ENCODE measurements at regions not wholly inside any gene's neighbourhood (a gene's known extent, or its start where the extent isn't known, plus 50 kb on each side); places are given as distances from the start of the nearest gene placed in this dataset.

- Histone ChIP-seq H3K4me2 (no peak overlapping the region), H3K9me3 (no peaks in the 10 kb centered on the region), H3K4me3 (no peak overlapping the region), H3K4me1 (no peaks in the 10 kb centered on the region), H3K27ac (no peak overlapping the region)
- POLR2A ChIA-PET: no interaction called here
- 28% methylated on average over 1 of the region's 1 CpG for WGBS (ENCODE audit: missing lambda C conversion rate)
- FAIRE-seq (no peak), DNase-seq (ENCODE audit: low read depth in 1 of 2, low spot score in 1 of 2) (no peak), ATAC-seq (no peak)
- CTCF ChIA-PET: no interaction called here
- TF ChIP-seq HDAC2 (IDR thresholded peaks at IDR 0.05): no peak
- TF ChIP-seq RFX5 (IDR thresholded peaks at IDR 0.05): no peak
- TF ChIP-seq HES2 (IDR thresholded peaks at IDR 0.05): no peak
- no peak for TF ChIP-seq HOXA7 (CRISPR knock-in tag; IDR thresholded peaks at IDR 0.05)
- TF ChIP-seq FOSL2 (IDR thresholded peaks at IDR 0.05): no peak
- TF ChIP-seq FOSL2 (CRISPR knock-in tag; IDR thresholded peaks at IDR 0.05): no peak
- no peak for TF ChIP-seq CBX2 (IDR thresholded peaks at IDR 0.05; ENCODE audit: borderline replicate concordance, low read depth)
- no peak for TF ChIP-seq BHLHE40 (IDR thresholded peaks at IDR 0.05; ENCODE audit: low read depth, low read length)
- TF ChIP-seq RCOR1 (IDR thresholded peaks at IDR 0.05; ENCODE audit: low read depth, low read length): no peak
- TF ChIP-seq JUN (IDR thresholded peaks at IDR 0.05): no peak
- TF ChIP-seq CTCF (IDR thresholded peaks at IDR 0.05): no peak
- no peak for TF ChIP-seq KDM5A (IDR thresholded peaks at IDR 0.05)
- no peak for TF ChIP-seq MAFK (IDR thresholded peaks at IDR 0.05; ENCODE audit: partially characterized antibody)
- no peak for TF ChIP-seq NR3C1 (IDR thresholded peaks at IDR 0.05)
Measured at GRCh38 chr1:195019385-195019784, 1588.9 kb downstream of the KCNT2 start.

GRCh38 chr1:195012995-195013394, 1595.2 kb downstream of the KCNT2 start:
- Histone ChIP-seq H3K9me3 (no peaks in the 10 kb centered on the region), H3K4me2 (no peak overlapping the region), H3K27ac (no peak overlapping the region), H3K4me1 (no peaks in the 10 kb centered on the region), H3K4me3 (no peak overlapping the region)
- ATAC-seq (no peak), DNase-seq (ENCODE audit: low read depth in 1 of 2, low spot score in 1 of 2) (no peak), FAIRE-seq (no peak)
- WGBS (ENCODE audit: missing lambda C conversion rate): 16% methylated on average over 5 of the region's 5 CpGs
- ChIA-PET CTCF (no interaction called here), POLR2A (no interaction called here)
- no peak for TF ChIP-seq ZNF302 (CRISPR knock-in tag; IDR thresholded peaks at IDR 0.05)
- no peak for TF ChIP-seq NFE2L2 (conservative IDR thresholded peaks at IDR 0.05; ENCODE audit: low read length)
- TF ChIP-seq USF2 (IDR thresholded peaks at IDR 0.05): no peak
- TF ChIP-seq KDM1A (IDR thresholded peaks at IDR 0.05; ENCODE audit: low read depth): no peak
- TF ChIP-seq ELK1 (IDR thresholded peaks at IDR 0.05; ENCODE audit: low read depth, low read length): no peak
- no peak for TF ChIP-seq JUNB (IDR thresholded peaks at IDR 0.05)
- no peak for TF ChIP-seq MAZ (IDR thresholded peaks at IDR 0.05; ENCODE audit: borderline replicate concordance, low read depth, low read length)
- TF ChIP-seq E2F6 (IDR thresholded peaks at IDR 0.05; ENCODE audit: borderline replicate concordance, low read depth): no peak
- no peak for TF ChIP-seq RFX5 (IDR thresholded peaks at IDR 0.05)
- TF ChIP-seq HES2 (IDR thresholded peaks at IDR 0.05): no peak
- TF ChIP-seq SMC3 (IDR thresholded peaks at IDR 0.05): no peak
- TF ChIP-seq SREBF2 (IDR thresholded peaks at IDR 0.05): no peak

Measured in A549 (cell line).